ENCODE measurements at regions not wholly inside any gene's neighbourhood (a gene's known extent, or its start where the extent isn't known, plus 50 kb on each side); places are given as distances from the start of the nearest gene placed in this dataset.

DNA sequence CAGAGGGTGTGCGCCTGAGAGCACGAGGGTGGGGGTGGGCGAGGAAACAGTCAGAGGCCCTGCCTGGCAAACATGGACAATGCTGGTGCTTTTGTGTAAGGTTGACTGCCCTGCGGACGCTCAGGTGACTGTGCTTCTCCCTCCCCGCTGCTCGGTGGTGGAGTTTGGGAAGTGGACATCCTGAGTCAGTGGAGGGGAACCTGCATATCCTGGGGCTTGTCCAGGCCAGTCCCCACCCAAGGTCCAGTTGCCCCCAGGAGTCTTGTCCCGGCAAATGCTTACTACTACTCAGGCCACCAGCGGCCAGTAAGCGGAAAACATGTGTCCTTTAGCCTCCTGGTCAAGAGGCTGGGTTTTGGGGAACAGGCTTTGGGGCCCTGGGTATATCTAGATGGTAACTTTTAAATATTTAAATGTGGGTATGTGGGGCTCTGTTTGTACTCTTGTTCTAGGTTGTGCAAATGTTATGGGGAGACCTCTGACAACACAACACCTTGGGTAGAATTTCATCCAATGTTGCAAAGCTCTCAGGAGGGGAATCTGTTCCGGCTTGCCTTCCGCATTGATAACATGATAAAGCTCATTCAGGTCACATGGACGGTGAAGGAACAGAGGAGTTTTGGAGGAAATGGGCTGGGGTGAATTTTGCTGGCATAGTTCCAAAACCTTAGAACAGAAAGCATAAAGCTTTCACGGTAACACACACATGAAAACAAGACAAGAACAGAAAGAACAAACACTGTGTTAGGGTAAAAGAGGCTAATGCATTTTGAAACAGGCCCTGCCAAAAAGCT lies 364.9 kb downstream of the PRDM2 start:
- CTCF ChIA-PET: no interaction called here
- no TSS peak for BruUV-seq (replicated peaks)
- intact Hi-C loops (cut with micrococcal nuclease): no loop called here

DNA sequence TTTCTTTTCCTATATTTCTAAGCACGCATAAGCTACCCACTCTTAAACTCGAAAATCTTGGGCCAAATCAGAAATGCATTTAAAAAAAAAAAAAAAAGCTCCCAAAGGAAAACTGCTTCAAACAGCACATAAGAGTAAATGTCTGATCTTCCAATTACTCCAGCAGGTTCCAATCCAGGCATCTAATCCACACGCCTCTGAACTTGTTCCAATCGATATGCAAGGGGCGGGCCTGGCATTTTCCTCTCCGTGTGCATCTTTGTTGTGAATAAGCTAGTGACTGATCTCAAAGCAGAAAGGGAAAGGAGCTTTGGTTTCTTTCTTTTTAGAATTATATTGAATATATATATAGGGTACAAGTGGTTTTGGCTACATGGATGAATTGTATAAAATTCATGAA lies 365.5 kb downstream of the PRDM2 start:
- no peak overlapping the region for H3K27ac ChIP-seq (ENCODE audit: low read length)
- H3K9ac ChIP-seq (ENCODE audit: low read length): no peak overlapping the region
- no peak for DNase-seq
- no peaks in the 10 kb centered on the region for H3K9me3 ChIP-seq (ENCODE audit: low read length)
- no peak overlapping the region for H2AFZ ChIP-seq (ENCODE audit: low read length)
- no peaks in the 10 kb centered on the region for H3K36me3 ChIP-seq (ENCODE audit: low read depth, low read length)
- H3K9me2 ChIP-seq (replicated peaks; ENCODE audit: low read length): no peaks in the 10 kb centered on the region
- no peaks in the 10 kb centered on the region for H4K20me1 ChIP-seq (ENCODE audit: low read length)
- intact Hi-C loops (cut with micrococcal nuclease): no loop called here
- no peaks in the 10 kb centered on the region for H3K27me3 ChIP-seq (ENCODE audit: low read length)
- no TSS peak for BruUV-seq (replicated peaks)
- H3K4me1 ChIP-seq (ENCODE audit: insufficient read depth, low read length): no peaks in the 10 kb centered on the region
- no peak overlapping the region for H3K4me3 ChIP-seq (ENCODE audit: low read length)
- ATAC-seq: no peak
- no peaks in the 10 kb centered on the region for H3F3A ChIP-seq (ENCODE audit: low read length, unreplicated experiment)
- no peaks in the 10 kb centered on the region for H3K79me2 ChIP-seq (ENCODE audit: low read length)
- POLR2A ChIA-PET (ENCODE audit: unreplicated experiment): no interaction called here
- TF ChIP-seq, protein P1, sequence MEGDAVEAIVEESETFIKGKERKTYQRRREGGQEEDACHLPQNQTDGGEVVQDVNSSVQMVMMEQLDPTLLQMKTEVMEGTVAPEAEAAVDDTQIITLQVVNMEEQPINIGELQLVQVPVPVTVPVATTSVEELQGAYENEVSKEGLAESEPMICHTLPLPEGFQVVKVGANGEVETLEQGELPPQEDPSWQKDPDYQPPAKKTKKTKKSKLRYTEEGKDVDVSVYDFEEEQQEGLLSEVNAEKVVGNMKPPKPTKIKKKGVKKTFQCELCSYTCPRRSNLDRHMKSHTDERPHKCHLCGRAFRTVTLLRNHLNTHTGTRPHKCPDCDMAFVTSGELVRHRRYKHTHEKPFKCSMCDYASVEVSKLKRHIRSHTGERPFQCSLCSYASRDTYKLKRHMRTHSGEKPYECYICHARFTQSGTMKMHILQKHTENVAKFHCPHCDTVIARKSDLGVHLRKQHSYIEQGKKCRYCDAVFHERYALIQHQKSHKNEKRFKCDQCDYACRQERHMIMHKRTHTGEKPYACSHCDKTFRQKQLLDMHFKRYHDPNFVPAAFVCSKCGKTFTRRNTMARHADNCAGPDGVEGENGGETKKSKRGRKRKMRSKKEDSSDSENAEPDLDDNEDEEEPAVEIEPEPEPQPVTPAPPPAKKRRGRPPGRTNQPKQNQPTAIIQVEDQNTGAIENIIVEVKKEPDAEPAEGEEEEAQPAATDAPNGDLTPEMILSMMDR (conservative IDR thresholded peaks at IDR 0.05; ENCODE audit: low read depth, low read length): no peak
- no peak for TF ChIP-seq EZH2phosphoT487 (IDR thresholded peaks at IDR 0.05; ENCODE audit: borderline replicate concordance, low read length)
- TF ChIP-seq EZH2 (IDR thresholded peaks at IDR 0.05; ENCODE audit: low read length, unreplicated experiment): no peak
- H3K4me2 ChIP-seq (ENCODE audit: low read length): no peak overlapping the region
- CTCF ChIA-PET: no interaction called here

More for the DNA sequence above, 364.9 kb downstream of the PRDM2 start:
- H3K4me3 ChIP-seq (ENCODE audit: low read length): no peak overlapping the region
- DNase-seq (no peak), ATAC-seq (no peak)
- no peak overlapping the region for H3K9ac ChIP-seq (ENCODE audit: low read length)
- H3K4me1 ChIP-seq (ENCODE audit: insufficient read depth, low read length): no peaks in the 10 kb centered on the region
- no peaks in the 10 kb centered on the region for H4K20me1 ChIP-seq (ENCODE audit: low read length)
- H2AFZ ChIP-seq (ENCODE audit: low read length): no peak overlapping the region
- H3K27me3 ChIP-seq (ENCODE audit: low read length): no peaks in the 10 kb centered on the region
- H3K9me2 ChIP-seq (replicated peaks; ENCODE audit: low read length): no peaks in the 10 kb centered on the region
- H3K4me2 ChIP-seq (ENCODE audit: low read length): no peak overlapping the region
- no peaks in the 10 kb centered on the region for H3K36me3 ChIP-seq (ENCODE audit: low read depth, low read length)
- no peaks in the 10 kb centered on the region for H3K9me3 ChIP-seq (ENCODE audit: low read length)
- H3K27ac ChIP-seq (ENCODE audit: low read length): no peak overlapping the region
- H3F3A ChIP-seq (ENCODE audit: low read length, unreplicated experiment): no peaks in the 10 kb centered on the region
- TF ChIP-seq EZH2phosphoT487 (IDR thresholded peaks at IDR 0.05; ENCODE audit: borderline replicate concordance, low read length) (no peak), EZH2 (IDR thresholded peaks at IDR 0.05; ENCODE audit: low read length, unreplicated experiment) (no peak)
- TF ChIP-seq, protein P1 (conservative IDR thresholded peaks at IDR 0.05; ENCODE audit: low read depth, low read length): no peak
- POLR2A ChIA-PET (ENCODE audit: unreplicated experiment): no interaction called here
- H3K79me2 ChIP-seq (ENCODE audit: low read length): no peaks in the 10 kb centered on the region

DNA sequence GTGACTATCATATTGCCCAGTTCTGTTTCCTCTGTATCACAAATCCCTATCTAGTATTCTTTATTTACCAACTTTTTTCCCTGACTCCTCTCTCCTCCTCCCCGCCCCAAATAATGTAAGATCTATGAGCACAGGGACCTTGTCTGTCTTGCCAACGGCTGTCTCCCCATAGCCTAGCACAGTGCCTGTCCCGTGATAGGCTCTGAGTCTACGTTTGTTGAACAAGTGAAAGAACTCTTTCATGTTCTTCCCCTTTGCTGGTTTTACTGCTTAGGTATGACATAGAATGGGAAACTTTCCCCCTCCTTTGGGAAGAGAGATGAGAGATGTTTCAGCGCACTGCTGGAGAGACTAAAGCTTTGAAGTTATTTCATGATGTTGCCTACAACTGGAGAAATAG lies 367.0 kb downstream of the PRDM2 start:
- Histone ChIP-seq H3K4me3 (ENCODE audit: low read length) (no peak overlapping the region), H2AFZ (ENCODE audit: low read length) (no peak overlapping the region), H3K27ac (ENCODE audit: low read length) (no peak overlapping the region), H3K27me3 (ENCODE audit: low read length) (no peaks in the 10 kb centered on the region), H3K4me1 (ENCODE audit: insufficient read depth, low read length) (no peaks in the 10 kb centered on the region), H3F3A (ENCODE audit: low read length, unreplicated experiment) (no peaks in the 10 kb centered on the region), H3K36me3 (ENCODE audit: low read depth, low read length) (no peaks in the 10 kb centered on the region), H3K79me2 (ENCODE audit: low read length) (no peaks in the 10 kb centered on the region), H3K9me3 (ENCODE audit: low read length) (no peaks in the 10 kb centered on the region), H4K20me1 (ENCODE audit: low read length) (no peaks in the 10 kb centered on the region), H3K9me2 (replicated peaks; ENCODE audit: low read length) (no peaks in the 10 kb centered on the region), H3K4me2 (ENCODE audit: low read length) (no peak overlapping the region), H3K9ac (ENCODE audit: low read length) (no peak overlapping the region)
- CTCF ChIA-PET: no interaction called here
- TF ChIP-seq EZH2phosphoT487 (IDR thresholded peaks at IDR 0.05; ENCODE audit: borderline replicate concordance, low read length) (no peak), EZH2 (IDR thresholded peaks at IDR 0.05; ENCODE audit: low read length, unreplicated experiment) (no peak)
- TF ChIP-seq, protein P1 (conservative IDR thresholded peaks at IDR 0.05; ENCODE audit: low read depth, low read length): no peak
- DNase-seq (no peak), ATAC-seq (no peak)
- POLR2A ChIA-PET (ENCODE audit: unreplicated experiment): no interaction called here
- BruUV-seq (replicated peaks): no TSS peak
- intact Hi-C loops (cut with micrococcal nuclease): no loop called here
